ENCODE measurements at regions not wholly inside any gene's neighbourhood (a gene's known extent, or its start where the extent isn't known, plus 50 kb on each side); places are given as distances from the start of the nearest gene placed in this dataset.
"Not testable (repeated sequence)": the region's sequence is repeated elsewhere in the genome, so short reads cannot be mapped to it uniquely, and the experiment has no call there.

- DNase-seq (ENCODE audit: low read depth, low spot score), result no peak
Observed at GRCh38 chr5:50898966-50899365, 232.5 kb downstream of the PARP8 start.

DNA sequence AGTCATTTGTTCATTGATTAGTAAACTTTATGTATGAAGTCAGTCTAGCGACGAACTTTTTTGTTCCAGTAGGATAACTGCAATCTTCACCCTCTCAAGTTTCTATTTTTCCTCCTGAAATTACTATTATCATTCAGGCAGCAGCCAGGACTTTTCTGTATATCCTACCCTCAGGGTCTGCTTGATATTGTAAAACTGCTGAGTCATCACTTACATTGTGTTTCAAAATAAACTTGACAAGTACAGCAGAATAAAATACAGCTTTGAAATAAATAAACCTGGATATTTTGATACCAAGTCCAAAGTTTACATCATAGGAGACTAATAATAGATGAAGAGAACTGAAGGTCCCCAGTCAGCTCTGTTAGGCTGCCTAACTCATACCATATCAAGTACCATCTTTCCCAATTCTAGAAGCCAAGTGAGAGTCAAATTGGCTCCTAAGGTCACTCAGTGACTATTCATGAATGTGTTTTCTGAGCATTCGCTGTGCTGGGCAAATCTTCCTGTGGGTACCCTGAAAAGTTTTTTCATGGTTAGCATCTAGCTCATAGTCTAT lies 234.6 kb downstream of the PARP8 start:
- no peak for DNase-seq (ENCODE audit: low read depth, low spot score)

- no peak for DNase-seq (ENCODE audit: low read depth, low spot score)
Observed at GRCh38 chr5:50903651-50904050, 237.2 kb downstream of the PARP8 start.

DNA sequence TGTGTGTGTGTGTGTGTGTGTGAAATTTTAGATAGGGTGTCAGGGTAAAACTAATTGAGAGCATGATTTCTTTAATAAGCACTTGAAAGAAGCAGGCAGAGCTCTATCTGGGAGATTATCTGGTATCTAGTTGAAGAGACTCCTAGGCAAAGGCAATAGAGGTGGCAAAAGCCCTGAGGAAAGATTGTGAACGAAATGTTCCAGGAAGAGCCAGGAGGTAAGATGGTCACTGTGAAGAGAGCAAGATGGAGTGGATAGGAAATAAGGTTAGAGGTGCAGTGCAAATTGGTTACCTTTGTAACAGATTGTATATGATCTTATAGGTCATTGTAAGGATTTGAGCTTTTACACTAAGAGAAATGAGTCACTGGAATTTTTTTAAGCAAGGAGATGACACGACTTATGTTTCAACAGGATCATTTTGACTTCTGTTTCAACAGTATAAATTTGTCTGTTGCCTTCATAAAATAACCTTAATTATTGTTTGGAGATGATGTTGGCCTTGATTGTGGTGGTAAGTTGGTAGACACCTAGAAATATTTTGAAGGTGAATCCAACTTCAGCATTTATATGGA lies 239.6 kb downstream of the PARP8 start:
- no peak for DNase-seq (ENCODE audit: low read depth, low spot score)

DNA sequence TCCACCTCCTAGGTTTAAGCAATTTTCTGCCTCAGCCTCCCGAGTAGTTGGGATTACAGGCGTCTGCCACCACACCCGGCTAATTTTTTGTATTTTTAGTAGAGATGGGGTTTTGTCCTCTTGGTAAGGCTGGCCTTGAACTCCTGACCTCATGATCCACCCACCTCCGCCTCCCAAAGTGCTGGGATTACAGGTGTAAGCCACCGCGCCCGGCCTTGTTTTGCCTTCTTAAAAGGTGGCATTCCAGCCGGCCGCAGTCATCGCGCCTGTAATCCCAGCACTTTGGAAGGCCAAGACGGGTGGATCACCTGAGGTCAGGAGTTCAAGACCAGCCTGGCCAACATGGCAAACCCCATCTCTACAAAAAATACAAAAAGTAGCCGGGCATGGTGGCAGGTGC lies 253.7 kb downstream of the PARP8 start:
- not testable (repeated sequence) for DNase-seq (ENCODE audit: low read depth, low spot score)

DNA sequence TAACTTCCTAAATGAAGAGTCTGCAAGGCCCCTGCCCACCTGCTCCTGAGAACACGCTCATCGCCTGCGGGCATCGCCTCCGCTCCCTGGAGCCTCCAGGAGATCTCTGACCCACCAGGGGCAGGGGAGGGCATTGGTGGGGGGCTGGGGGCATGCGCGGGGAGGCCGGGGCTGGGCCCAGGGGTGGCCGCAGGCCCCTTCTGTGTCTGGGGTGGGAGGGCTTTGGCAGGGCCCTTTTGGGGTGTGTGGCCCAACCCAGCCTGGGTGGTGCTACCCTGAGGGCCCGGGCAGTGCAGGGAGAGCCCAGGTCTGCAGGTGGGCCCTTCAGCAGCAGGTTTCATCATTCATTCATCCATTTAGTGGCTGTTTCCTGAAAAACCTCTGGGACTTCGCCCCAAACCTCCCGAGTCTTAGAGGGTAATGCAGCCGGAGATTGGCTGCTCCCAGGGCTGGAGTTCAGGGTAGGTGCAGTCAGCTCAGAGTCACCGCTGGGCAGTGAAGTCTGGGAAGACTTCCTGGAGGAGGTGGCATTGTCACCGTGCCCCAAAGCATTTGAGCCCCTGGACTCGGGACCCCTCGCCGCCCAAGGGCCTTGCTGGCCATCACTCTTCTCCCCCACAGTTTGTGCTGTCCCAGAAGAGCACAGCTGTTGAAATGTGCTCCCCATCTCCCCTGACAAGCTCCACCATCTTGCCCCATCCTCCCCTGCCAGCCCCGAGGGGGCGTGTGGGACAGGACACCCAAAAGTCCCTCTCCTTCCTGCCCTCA lies 255.1 kb downstream of the PARP8 start:
- DNase-seq (ENCODE audit: low read depth, low spot score), result no peak

DNA sequence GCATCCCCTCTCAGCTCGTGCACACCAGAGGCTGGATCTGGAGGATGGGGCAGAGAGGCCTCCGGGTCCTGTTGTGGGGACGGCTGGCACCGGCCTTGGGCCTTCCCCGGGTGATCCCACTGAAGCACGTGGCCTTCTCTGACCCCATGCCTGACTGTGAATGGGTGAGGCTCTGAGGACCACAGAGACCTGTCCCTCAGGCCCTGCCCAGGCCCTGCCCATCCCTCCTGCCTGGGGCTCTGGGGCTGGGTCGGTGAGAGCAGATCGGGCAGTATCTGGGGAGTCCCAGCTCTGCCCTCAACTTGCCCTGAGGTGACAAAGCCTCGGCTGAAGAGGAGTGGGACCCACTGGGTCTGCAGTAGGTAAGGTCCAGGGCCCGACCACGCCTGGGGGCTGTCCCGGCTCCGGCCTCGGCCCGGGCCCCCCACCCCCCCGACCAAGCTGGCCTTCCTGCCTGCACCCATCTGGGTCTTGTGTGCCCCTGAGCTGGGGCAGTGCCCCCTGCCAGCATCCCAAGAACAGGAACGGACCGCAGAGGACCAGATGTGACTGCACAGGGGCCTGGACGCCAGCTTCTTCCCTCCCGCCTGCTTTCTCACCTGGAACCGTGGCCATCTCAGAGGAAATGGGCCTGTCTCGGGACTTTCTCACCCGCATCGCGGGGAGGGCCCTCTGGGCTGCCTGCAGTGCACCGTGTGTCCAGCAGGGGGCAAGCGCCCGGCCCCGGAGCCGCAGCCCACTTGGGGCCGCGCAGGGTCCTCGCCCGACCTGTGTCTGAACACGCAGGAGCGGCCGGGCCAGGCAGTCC lies 255.9 kb downstream of the PARP8 start:
- peak; percentile 71 for DNase-seq (ENCODE audit: low read depth, low spot score)

- peak; percentile 2 for DNase-seq (ENCODE audit: low read depth, low spot score)
Observed at GRCh38 chr5:50922942-50923767, 256.7 kb downstream of the PARP8 start.

DNA sequence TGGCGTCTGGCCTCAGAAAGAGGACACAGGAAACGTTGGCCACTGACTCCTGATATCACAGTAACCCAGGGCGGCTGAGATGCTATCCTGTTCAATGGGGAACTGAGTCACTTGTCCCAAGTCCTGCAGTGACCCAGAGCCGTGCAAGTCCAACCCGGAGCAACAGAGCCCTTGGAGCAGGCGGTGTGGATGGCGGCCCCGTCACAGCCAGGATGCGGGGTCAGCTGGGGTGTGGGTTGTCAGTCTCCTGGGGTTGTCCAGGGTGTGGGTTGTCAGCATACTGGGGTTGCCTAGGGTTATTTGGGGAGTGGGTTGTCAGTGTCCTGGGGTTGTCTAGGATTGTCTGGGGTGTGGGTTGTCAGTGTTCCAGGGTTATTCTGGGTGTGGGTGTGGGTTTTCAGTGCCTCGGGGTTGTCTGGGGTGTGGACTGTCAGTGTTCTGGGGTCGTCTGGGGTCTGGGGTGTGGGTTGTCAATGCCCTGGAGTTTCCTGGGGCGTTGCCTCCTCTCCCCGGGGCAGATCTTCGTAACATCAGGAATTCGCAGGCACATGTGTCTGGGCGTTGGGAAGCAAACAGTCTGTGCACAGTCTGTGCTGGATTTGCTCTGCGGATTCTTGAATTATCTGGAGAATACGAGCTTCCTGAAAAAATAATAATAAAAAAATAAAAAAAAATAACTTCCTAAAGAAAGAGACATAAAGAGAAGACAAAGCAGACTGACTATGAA lies 257.5 kb downstream of the PARP8 start:
- no peak for DNase-seq (ENCODE audit: low read depth, low spot score)

GRCh38 chr5:50927953-50928352 lies 261.5 kb downstream of the PARP8 start:
- DNase-seq (ENCODE audit: low read depth, low spot score), result no peak

DNA sequence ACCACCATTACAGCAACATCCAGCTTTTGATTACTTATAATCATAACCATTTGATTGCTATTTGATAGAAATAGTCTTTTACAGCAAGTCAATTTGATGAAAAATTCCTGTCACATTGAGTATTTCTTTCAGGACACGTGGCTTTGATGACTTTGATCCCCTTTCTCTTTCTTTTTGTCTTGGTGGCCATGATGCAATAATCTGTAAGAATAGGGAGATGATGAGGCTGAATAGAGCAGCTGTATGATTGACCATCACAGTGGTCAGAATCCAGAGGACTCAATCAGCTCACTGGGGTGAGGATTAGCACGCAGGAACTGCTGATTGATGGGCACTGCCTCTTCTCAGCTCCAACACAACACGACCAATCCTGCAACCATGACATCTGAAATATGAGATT lies 262.7 kb downstream of the PARP8 start:
- DNase-seq (ENCODE audit: low read depth, low spot score), result no peak

DNA sequence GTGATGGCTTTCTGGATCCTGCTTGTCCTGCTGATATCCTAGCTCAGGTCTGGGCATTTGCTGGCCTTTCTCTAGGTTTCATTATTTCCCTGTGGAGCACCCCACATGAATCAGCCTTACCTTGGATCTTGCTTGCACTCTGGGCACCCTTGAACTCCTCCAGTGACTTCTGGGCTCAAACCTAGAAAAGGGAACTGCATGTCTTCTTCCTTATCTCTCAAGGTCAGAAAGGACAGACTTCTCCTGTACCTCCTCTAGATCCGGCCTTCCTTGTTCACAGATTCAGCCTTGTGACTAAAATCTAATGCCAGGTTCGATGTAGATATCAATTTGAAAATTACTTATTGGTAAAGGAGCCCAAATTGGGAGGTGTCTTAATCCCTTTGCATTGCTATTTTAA lies 267.9 kb downstream of the PARP8 start:
- no peak for DNase-seq (ENCODE audit: low read depth, low spot score)

GRCh38 chr5:50945139-50945538 lies 278.7 kb downstream of the PARP8 start:
- no peak for DNase-seq (ENCODE audit: low read depth, low spot score)

DNA sequence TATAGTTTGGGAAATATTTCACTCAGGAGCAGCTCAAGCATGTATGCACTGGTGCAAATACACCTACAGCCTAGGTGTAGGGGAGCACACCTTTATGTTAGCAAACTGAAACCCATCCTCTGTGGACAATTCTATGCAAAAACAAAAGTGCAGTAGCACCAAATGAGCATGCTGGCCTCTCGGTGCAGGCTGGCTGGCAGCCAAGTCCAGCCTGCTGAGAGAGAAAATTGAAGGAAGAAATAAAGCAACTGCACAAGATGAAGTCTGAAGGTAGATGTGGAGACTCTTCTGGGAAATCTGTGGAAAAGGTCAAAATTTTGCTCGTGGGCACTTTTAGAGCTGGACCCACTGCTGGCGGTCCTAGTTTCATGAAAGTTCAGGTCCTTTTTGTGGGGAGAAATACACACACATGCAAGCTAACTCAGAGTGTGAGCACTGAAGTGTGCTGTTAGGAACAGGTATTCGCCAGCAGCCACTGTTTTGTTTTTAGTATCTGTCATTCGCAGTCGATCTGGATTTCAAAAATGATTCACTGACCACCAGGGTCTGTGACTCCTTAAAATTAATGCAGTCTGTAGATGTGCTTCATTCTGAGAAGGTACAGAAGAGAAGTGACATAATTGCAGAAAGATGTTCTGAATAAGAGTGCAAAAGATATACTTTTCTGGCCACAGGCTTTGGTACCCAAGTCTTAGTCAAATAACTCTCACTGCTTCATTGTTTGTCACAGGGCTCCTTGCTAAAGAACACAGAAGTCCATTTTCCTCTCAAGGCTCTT lies 281.7 kb downstream of the PARP8 start:
- DNase-seq (ENCODE audit: low read depth, low spot score), result no peak

DNA sequence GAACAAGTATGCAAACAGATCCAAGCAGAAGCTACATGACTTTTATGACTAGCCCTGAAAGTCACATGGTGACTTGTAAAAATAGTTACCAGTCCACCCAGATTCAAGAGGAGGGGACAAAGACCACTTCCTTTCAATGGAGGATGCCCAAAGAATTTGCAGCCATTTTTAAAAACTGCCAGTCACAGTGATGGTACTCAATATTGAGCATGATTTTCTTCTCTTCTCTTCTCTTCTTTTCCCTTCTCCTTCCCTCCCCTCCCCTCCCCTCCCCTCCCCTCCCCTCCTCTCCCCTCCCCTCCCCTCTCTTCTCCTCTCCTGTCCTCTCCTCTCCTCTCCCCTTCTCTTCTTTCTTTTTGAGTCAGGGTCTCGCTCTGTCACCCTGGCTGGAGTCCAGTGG lies 286.9 kb downstream of the PARP8 start:
- DNase-seq (ENCODE audit: low read depth, low spot score), result no peak

- no peak for DNase-seq (ENCODE audit: low read depth, low spot score)
Observed at GRCh38 chr5:50958852-50959457, 292.5 kb downstream of the PARP8 start.

GRCh38 chr5:50962934-50963872 lies 296.8 kb downstream of the PARP8 start:
- DNase-seq (ENCODE audit: low read depth, low spot score), result peak; percentile 95

DNA sequence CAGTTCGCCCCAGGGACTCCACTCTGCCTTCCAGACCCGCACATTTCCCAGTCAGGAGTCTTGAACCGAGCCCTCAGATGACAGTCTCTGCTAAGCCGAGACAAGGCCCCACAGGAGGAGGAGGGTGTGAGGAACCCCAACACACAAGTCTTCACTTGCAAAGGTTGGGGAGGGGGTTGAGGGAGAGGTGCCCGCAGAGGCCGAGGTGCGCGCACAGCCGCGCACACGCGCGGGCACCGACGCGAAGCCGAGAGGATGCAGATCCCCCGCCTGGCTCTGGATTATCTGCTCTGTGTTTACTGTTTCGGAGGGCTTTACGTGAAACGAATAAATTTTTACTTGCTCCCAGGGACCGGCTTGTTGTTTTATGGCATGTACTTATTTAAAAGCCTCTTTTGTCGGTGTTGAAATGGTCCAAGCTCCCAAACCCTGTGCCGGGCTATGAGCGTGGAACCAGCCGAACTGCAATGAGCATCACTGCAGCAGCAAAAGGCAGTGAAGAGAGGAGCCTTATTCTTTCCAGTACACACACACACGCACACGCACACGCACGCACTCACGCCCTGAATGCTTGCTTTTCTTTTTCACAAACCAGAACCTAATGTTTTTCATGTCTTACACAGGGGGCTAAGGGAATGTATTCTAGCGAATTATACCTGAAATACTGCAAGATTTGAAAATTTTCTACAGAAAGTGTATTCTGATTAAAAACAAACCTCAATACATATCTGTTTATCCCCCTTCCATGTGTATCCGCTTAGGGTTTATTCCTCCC lies 297.7 kb downstream of the PARP8 start:
- peak; percentile 23 for DNase-seq (ENCODE audit: low read depth, low spot score)
